ENCODE measurements at regions not wholly inside any gene's neighbourhood (a gene's known extent, or its start where the extent isn't known, plus 50 kb on each side); places are given as distances from the start of the nearest gene placed in this dataset.

DNA sequence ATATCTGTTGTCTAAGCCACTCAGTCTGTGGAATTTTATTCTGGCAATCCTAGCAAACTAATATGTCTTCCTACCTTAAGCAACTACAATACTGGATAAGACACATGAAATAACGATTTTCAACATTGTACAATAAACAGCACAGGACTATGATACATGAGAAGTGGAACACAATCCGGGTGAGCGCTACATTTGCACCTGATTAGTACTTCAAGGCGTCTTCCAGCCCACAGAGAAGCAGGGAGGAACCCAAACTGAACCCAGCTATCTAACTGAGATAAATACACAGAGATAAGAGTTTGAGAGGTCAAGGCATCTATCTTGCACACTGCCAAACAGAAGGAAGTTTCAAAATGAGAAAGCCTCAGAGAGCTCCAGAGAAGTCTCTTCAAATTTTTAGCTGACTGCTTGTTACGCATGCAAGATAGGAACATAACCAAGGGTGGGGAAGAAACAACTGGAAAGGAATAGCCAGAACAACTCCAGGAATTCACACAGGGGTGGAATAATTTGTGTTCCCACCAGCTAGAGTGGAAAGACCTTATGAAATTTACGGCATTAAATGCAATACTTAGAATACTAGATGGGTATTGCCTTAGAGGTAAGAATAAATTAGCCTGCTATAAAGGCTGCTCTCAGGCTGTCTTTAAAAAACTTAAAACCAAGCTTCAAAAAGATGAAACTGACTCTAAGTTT is 481.8 kb downstream of the MTRR start:
- DNase-seq (ENCODE audit: low spot score in 2 of 2, unreplicated experiment in 2 of 2), result no peak
- Mint-ChIP-seq H3K27me3 (ENCODE audit: low read depth) (peaks cover 7% of the 10 kb centered on the region), H3K4me3 (no peak overlapping the region), H3K4me1 (no peaks in the 10 kb centered on the region), H3K27ac (no peak overlapping the region), H3K36me3 (no peaks in the 10 kb centered on the region), H3K9me3 (peaks cover 12% of the 10 kb centered on the region)
- TF ChIP-seq, protein P1, sequence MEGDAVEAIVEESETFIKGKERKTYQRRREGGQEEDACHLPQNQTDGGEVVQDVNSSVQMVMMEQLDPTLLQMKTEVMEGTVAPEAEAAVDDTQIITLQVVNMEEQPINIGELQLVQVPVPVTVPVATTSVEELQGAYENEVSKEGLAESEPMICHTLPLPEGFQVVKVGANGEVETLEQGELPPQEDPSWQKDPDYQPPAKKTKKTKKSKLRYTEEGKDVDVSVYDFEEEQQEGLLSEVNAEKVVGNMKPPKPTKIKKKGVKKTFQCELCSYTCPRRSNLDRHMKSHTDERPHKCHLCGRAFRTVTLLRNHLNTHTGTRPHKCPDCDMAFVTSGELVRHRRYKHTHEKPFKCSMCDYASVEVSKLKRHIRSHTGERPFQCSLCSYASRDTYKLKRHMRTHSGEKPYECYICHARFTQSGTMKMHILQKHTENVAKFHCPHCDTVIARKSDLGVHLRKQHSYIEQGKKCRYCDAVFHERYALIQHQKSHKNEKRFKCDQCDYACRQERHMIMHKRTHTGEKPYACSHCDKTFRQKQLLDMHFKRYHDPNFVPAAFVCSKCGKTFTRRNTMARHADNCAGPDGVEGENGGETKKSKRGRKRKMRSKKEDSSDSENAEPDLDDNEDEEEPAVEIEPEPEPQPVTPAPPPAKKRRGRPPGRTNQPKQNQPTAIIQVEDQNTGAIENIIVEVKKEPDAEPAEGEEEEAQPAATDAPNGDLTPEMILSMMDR (IDR thresholded peaks at IDR 0.05; ENCODE audit: unreplicated experiment), result no peak

DNA sequence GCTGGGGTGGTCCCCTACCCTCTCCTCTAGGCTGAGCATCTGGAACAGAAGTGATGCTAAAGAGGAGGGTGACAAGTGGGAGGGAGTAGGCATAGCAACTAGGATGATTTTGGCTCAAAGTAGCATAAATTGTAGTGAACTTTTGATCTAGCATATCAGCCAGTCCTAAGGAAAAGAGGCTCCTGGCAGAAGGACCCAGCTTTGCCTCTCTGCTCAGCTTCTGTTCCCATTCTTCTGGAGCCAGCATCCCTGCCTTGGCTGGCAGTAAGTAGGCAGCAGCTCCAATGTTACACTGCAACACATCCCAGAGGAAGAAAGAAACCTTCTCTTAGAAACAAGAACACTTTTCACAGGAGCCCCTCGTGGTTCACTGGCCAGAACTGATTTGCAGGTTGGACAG is 487.0 kb downstream of the MTRR start:
- Mint-ChIP-seq H3K9me3 (no peaks in the 10 kb centered on the region), H3K36me3 (no peaks in the 10 kb centered on the region), H3K27me3 (ENCODE audit: low read depth) (peaks cover 31% of the 10 kb centered on the region), H3K4me1 (no peaks in the 10 kb centered on the region), H3K4me3 (no peak overlapping the region), H3K27ac (no peak overlapping the region)
- TF ChIP-seq, protein P1 (IDR thresholded peaks at IDR 0.05; ENCODE audit: unreplicated experiment), result no peak
- DNase-seq (ENCODE audit: low spot score in 2 of 2, unreplicated experiment in 2 of 2), result no peak

DNA sequence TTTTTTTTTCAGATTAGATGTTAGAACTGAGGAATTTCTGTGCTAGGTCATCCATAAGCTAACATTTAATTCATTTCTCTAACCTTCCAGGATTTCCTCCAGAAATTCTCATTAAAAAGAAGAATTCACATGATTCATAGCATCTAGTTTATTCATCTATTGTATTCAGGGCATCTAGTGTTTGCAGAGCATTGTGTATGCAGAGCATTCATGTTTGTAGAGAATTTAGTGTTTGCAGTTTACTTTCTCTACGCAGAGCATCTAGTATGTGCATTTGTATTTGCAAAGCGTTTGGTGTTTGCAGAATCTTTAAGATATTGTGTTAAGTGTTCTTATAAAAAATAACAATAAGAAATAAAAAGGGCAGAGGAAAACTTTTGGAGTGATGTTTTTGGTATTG is 491.1 kb downstream of the MTRR start:
- Mint-ChIP-seq H3K27ac (no peak overlapping the region), H3K4me1 (no peaks in the 10 kb centered on the region), H3K9me3 (no peaks in the 10 kb centered on the region), H3K27me3 (ENCODE audit: low read depth) (peaks cover 31% of the 10 kb centered on the region), H3K4me3 (no peak overlapping the region), H3K36me3 (no peaks in the 10 kb centered on the region)
- TF ChIP-seq, protein P1 (IDR thresholded peaks at IDR 0.05; ENCODE audit: unreplicated experiment), result no peak
- DNase-seq (ENCODE audit: low spot score in 2 of 2, unreplicated experiment in 2 of 2), result no peak

DNA sequence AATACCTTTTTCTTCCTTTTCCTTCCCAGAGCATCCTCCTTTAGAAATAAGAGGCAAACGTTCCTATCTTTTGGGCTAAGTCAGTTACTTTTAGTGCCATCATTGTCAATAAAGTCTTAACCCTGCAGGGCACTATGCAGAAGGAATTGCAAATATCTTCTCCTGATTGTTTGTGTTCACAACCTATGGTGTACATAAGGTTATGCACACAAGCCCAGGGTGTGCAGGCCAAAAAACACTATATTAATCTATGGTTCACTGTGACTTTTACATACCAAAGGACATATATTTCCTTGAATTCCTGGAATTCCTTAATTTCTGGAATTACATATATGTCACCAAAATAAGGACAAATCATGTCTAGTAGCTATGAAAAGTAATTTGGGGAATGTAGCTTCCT is 493.5 kb downstream of the MTRR start:
- H3K4me1 Mint-ChIP-seq, result no peaks in the 10 kb centered on the region
- TF ChIP-seq, protein P1 (IDR thresholded peaks at IDR 0.05; ENCODE audit: unreplicated experiment), result no peak
- no peaks in the 10 kb centered on the region for H3K9me3 Mint-ChIP-seq
- no peak overlapping the region for H3K4me3 Mint-ChIP-seq
- H3K27me3 Mint-ChIP-seq (ENCODE audit: low read depth), result peaks cover 12% of the 10 kb centered on the region
- H3K27ac Mint-ChIP-seq, result no peak overlapping the region
- H3K36me3 Mint-ChIP-seq, result no peaks in the 10 kb centered on the region
- no peak for DNase-seq (ENCODE audit: low spot score in 2 of 2, unreplicated experiment in 2 of 2)

DNA sequence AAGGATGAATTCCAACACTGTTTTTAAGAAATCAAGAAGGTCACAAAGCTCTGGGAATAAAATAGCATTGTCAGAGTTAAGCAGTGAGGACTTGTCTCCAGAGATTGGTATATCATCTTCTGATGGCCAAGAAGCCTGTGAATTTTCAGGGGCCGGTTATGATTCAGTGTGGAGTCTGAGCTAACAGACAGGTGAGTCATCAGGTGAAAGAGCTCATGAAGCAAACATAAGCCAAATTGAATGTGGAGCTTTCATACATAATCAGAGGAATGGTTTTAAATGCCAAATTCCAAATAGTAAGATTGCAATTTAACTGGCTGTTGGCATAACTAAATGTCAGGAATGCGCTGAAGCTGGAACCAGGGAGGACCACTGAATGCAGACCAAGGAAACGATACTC is 494.2 kb downstream of the MTRR start:
- no peaks in the 10 kb centered on the region for H3K36me3 Mint-ChIP-seq
- H3K27me3 Mint-ChIP-seq (ENCODE audit: low read depth), result peaks cover 9% of the 10 kb centered on the region
- TF ChIP-seq, protein P1 (IDR thresholded peaks at IDR 0.05; ENCODE audit: unreplicated experiment), result no peak
- no peak overlapping the region for H3K27ac Mint-ChIP-seq
- H3K4me1 Mint-ChIP-seq, result no peaks in the 10 kb centered on the region
- H3K4me3 Mint-ChIP-seq, result no peak overlapping the region
- H3K9me3 Mint-ChIP-seq, result no peaks in the 10 kb centered on the region
- DNase-seq (ENCODE audit: low spot score in 2 of 2, unreplicated experiment in 2 of 2), result no peak

DNA sequence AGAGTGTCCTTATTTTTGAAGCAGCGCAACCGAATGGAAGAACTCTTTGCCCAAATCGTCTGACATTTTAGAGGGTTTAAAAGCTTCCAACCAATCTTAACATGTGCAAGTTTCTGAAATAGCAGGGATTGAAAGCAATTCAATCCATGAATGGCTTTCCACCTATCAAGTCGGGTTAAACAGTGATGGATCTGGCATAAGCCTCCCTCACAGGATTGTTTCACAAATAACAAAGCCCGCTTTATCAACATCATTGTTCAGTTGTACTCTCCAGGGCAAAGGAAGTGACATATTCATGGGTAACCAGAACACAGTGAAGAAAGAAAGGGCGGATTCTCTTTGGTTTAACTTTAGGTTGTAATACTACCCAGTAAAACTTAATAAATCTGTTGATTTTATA is 497.3 kb downstream of the MTRR start:
- DNase-seq (ENCODE audit: low spot score in 2 of 2, unreplicated experiment in 2 of 2), result no peak
- TF ChIP-seq, protein P1 (IDR thresholded peaks at IDR 0.05; ENCODE audit: unreplicated experiment), result no peak
- H3K9me3 Mint-ChIP-seq, result no peaks in the 10 kb centered on the region
- H3K27ac Mint-ChIP-seq, result no peak overlapping the region
- no peaks in the 10 kb centered on the region for H3K27me3 Mint-ChIP-seq (ENCODE audit: low read depth)
- H3K4me1 Mint-ChIP-seq, result no peaks in the 10 kb centered on the region
- no peak overlapping the region for H3K4me3 Mint-ChIP-seq
- H3K36me3 Mint-ChIP-seq, result no peaks in the 10 kb centered on the region
